ENCODE measurements at regions not wholly inside any gene's neighbourhood (a gene's known extent, or its start where the extent isn't known, plus 50 kb on each side); places are given as distances from the start of the nearest gene placed in this dataset.

DNA sequence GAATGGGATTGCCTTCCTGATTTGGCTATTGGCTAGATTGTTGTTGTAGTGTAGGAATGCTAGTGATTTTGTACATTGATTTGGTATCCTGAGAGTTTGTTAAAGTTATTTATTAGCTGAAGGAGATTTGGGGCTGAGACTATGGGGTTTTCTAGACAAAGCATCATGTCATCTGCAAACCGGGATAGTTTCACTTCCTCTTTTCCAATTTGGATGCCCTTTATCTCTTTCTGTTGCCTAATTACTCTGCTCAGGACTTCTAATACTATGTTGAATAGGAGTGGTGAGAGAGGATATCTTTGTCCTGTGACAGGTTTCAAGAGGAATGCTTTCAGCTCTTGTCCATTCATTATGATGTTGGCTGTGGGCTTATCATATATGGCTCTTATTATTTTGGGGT lies 265.7 kb upstream of the MGAT4C start:
- no peaks in the 10 kb centered on the region for H3K36me3 Mint-ChIP-seq (ENCODE audit: low read depth)
- CTCF ChIA-PET, result no interaction called here

DNA sequence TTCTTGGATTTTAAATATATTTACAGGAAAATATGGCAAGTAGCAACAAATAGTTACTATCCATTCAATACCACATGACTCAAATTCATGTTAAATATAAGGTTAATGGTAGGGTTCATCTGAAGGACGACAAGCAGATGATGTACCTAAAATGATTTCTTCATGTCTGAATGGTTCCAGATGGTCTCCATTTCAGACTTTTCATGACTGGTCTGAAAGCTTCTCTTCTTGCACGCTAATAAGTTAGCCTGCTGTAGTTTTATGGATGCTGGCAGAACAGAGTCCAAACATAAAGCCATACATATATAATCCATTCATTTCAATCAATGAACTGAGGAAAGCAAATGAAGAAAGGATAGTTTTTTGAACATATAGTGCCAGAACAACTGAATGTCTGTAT lies 257.0 kb upstream of the MGAT4C start:
- intact Hi-C loops (cut with micrococcal nuclease), result no loop called here
- no peak for DNase-seq
- H3K9me3 Mint-ChIP-seq, result peaks cover 7% of the 10 kb centered on the region
- CTCF ChIA-PET, result no interaction called here
- no peak for ATAC-seq
- H3K36me3 Mint-ChIP-seq (ENCODE audit: low read depth), result no peaks in the 10 kb centered on the region
- no peak overlapping the region for H3K4me3 Mint-ChIP-seq
- POLR2A ChIA-PET, result no interaction called here
- H3K27ac Mint-ChIP-seq, result no peak overlapping the region
- TF ChIP-seq, protein P1, sequence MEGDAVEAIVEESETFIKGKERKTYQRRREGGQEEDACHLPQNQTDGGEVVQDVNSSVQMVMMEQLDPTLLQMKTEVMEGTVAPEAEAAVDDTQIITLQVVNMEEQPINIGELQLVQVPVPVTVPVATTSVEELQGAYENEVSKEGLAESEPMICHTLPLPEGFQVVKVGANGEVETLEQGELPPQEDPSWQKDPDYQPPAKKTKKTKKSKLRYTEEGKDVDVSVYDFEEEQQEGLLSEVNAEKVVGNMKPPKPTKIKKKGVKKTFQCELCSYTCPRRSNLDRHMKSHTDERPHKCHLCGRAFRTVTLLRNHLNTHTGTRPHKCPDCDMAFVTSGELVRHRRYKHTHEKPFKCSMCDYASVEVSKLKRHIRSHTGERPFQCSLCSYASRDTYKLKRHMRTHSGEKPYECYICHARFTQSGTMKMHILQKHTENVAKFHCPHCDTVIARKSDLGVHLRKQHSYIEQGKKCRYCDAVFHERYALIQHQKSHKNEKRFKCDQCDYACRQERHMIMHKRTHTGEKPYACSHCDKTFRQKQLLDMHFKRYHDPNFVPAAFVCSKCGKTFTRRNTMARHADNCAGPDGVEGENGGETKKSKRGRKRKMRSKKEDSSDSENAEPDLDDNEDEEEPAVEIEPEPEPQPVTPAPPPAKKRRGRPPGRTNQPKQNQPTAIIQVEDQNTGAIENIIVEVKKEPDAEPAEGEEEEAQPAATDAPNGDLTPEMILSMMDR (IDR thresholded peaks at IDR 0.05), result no peak
- H3K4me1 Mint-ChIP-seq (ENCODE audit: low read depth), result no peaks in the 10 kb centered on the region
- H3K27me3 Mint-ChIP-seq, result no peaks in the 10 kb centered on the region

More for the DNA sequence above, 265.7 kb upstream of the MGAT4C start:
- H3K27ac Mint-ChIP-seq, result no peak overlapping the region
- DNase-seq (no peak), ATAC-seq (no peak)
- peaks cover 21% of the 10 kb centered on the region for H3K9me3 Mint-ChIP-seq
- H3K27me3 Mint-ChIP-seq, result no peaks in the 10 kb centered on the region
- POLR2A ChIA-PET, result no interaction called here
- intact Hi-C loops (cut with micrococcal nuclease), result no loop called here
- H3K4me1 Mint-ChIP-seq (ENCODE audit: low read depth), result no peaks in the 10 kb centered on the region
- no peak overlapping the region for H3K4me3 Mint-ChIP-seq
- TF ChIP-seq, protein P1 (IDR thresholded peaks at IDR 0.05), result no peak

DNA sequence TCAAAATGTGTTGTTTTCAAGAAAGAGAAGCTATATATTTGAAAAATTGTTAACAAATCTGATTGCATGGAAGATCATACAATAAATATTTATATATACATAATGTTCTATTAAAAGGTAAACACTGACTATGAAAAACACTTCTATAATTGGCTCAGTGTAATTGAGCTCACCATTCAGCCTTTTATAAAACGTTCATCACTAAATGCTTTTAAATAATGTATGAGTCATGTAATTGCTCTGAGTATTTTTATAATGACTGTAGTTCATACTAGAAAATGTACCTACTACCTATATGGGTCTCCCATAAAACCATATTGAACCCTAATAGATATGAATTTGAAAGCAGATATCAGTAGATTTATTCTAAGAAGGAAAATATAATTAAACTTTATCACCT lies 240.4 kb upstream of the MGAT4C start:
- TF ChIP-seq, protein P1 (IDR thresholded peaks at IDR 0.05), result no peak
- ChIA-PET CTCF (no interaction called here), POLR2A (no interaction called here)
- ATAC-seq (no peak), DNase-seq (no peak)
- H3K27me3 Mint-ChIP-seq, result no peaks in the 10 kb centered on the region
- H3K27ac Mint-ChIP-seq, result no peak overlapping the region
- H3K4me1 Mint-ChIP-seq (ENCODE audit: low read depth), result no peaks in the 10 kb centered on the region
- no peaks in the 10 kb centered on the region for H3K36me3 Mint-ChIP-seq (ENCODE audit: low read depth)
- no peak overlapping the region for H3K4me3 Mint-ChIP-seq
- intact Hi-C loops (cut with micrococcal nuclease), result no loop called here
- peaks cover 3% of the 10 kb centered on the region for H3K9me3 Mint-ChIP-seq

DNA sequence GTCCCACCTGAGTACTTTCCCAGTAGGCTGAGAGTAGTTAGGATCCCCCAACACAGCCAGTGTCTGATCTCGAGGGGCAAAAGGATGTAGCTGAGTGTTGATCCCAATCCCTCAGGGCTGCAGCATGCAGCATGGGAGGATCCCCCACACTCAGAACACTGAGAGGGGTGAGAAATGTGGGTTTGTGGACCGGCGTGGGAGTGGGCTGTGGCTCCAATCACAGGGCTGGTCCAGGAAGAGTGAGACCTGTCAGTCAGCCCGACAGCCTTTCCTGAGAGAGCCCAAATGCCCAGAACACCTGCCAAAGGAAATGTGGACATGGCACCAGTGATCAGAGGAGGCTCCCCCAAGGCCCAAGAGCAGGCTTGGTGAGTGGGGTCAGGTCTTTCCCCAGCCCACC lies 228.3 kb upstream of the MGAT4C start:
- H3K9me3 Mint-ChIP-seq, result peaks cover 5% of the 10 kb centered on the region
- no peak for ATAC-seq

DNA sequence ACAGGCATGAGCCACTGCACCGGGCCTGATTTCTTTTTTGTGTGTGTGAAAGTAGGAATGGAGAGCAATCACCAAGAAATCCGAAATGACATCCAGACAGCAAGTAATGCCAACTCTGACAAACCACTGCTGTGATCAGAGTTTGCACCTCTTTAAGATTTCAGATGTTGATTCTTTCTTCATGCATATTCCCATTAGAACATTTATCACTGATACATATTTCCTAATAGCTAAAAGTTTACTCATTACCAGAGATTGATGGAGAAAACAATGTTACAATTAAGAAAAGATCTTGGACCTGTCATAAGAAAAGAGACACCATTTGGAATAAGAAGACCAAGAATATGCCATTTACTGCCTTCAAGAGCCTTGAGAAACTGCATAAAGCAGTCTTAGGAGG lies 217.0 kb upstream of the MGAT4C start:
- ChIA-PET CTCF (no interaction called here), POLR2A (no interaction called here)
- peaks cover 5% of the 10 kb centered on the region for H3K9me3 Mint-ChIP-seq
- H3K4me3 Mint-ChIP-seq, result no peak overlapping the region
- intact Hi-C loops (cut with micrococcal nuclease), result no loop called here
- H3K27ac Mint-ChIP-seq, result no peak overlapping the region
- TF ChIP-seq, protein P1 (IDR thresholded peaks at IDR 0.05), result no peak
- no peaks in the 10 kb centered on the region for H3K4me1 Mint-ChIP-seq (ENCODE audit: low read depth)
- ATAC-seq, result no peak
- no peaks in the 10 kb centered on the region for H3K36me3 Mint-ChIP-seq (ENCODE audit: low read depth)
- no peaks in the 10 kb centered on the region for H3K27me3 Mint-ChIP-seq
- no peak for DNase-seq

More for the DNA sequence above, 228.3 kb upstream of the MGAT4C start:
- TF ChIP-seq, protein P1 (IDR thresholded peaks at IDR 0.05), result no peak
- ChIA-PET CTCF (no interaction called here), POLR2A (no interaction called here)
- intact Hi-C loops (cut with micrococcal nuclease), result no loop called here
- H3K27me3 Mint-ChIP-seq, result no peaks in the 10 kb centered on the region
- H3K27ac Mint-ChIP-seq, result no peak overlapping the region
- no peaks in the 10 kb centered on the region for H3K4me1 Mint-ChIP-seq (ENCODE audit: low read depth)
- no peaks in the 10 kb centered on the region for H3K36me3 Mint-ChIP-seq (ENCODE audit: low read depth)
- H3K4me3 Mint-ChIP-seq, result no peak overlapping the region
- DNase-seq, result no peak
